ENCODE measurements at regions not wholly inside any gene's neighbourhood (a gene's known extent, or its start where the extent isn't known, plus 50 kb on each side); places are given as distances from the start of the nearest gene placed in this dataset.
"Not testable (repeated sequence)": the region's sequence is repeated elsewhere in the genome, so short reads cannot be mapped to it uniquely, and the experiment has no call there.

GRCh38 chr10:109664554-109664953 lies 258.8 kb downstream of the XPNPEP1 start:
- Histone ChIP-seq H3K79me2 (ENCODE audit: insufficient read depth, low read depth) (no peaks in the 10 kb centered on the region), H2AFZ (ENCODE audit: low read depth) (no peak overlapping the region), H3K27ac (no peak overlapping the region), H3K36me3 (ENCODE audit: insufficient read depth) (no peaks in the 10 kb centered on the region), H3K4me1 (ENCODE audit: low read depth, poor library complexity, severe bottlenecking) (no peaks in the 10 kb centered on the region), H3K4me3 (IDR thresholded peaks at IDR 0.05; ENCODE audit: insufficient read depth, low read depth, low read length) (no peak overlapping the region), H3K9ac (no peak overlapping the region), H3K4me2 (no peak overlapping the region), H3K27me3 (ENCODE audit: insufficient read depth, low read depth) (no peaks in the 10 kb centered on the region), H4K20me1 (ENCODE audit: insufficient read depth) (no peaks in the 10 kb centered on the region)
- TF ChIP-seq CTCF (conservative IDR thresholded peaks at IDR 0.05; ENCODE audit: low read depth, low read length), result no peak

DNA sequence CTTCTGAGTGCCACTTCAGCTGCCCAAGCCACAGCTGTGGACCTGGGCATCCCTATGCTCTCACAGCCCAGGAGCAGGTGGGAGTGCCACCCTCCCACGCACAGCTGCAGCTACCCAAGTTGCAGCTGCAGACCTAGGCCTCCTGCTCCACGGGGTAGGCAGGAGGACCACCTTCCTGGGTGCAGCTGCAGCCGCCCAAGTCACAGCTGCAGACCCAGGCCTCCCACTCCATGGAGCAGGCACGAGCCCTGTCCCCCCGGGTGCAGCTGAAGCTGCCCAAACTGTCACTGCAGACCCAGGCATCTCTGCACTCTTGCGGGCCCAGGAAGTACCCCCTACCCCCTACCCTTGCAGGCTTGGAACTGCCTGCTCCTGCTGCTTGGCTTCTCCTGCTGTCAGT lies 260.2 kb downstream of the XPNPEP1 start:
- Histone ChIP-seq H3K9ac (no peak overlapping the region), H3K36me3 (ENCODE audit: insufficient read depth) (no peaks in the 10 kb centered on the region), H3K4me1 (ENCODE audit: low read depth, poor library complexity, severe bottlenecking) (no peaks in the 10 kb centered on the region), H3K4me2 (no peak overlapping the region), H2AFZ (ENCODE audit: low read depth) (no peak overlapping the region), H3K79me2 (ENCODE audit: insufficient read depth, low read depth) (no peaks in the 10 kb centered on the region), H4K20me1 (ENCODE audit: insufficient read depth) (no peaks in the 10 kb centered on the region), H3K4me3 (IDR thresholded peaks at IDR 0.05; ENCODE audit: insufficient read depth, low read depth, low read length) (no peak overlapping the region), H3K27ac (no peak overlapping the region), H3K27me3 (ENCODE audit: insufficient read depth, low read depth) (no peaks in the 10 kb centered on the region)
- no peak for TF ChIP-seq CTCF (conservative IDR thresholded peaks at IDR 0.05; ENCODE audit: low read depth, low read length)

DNA sequence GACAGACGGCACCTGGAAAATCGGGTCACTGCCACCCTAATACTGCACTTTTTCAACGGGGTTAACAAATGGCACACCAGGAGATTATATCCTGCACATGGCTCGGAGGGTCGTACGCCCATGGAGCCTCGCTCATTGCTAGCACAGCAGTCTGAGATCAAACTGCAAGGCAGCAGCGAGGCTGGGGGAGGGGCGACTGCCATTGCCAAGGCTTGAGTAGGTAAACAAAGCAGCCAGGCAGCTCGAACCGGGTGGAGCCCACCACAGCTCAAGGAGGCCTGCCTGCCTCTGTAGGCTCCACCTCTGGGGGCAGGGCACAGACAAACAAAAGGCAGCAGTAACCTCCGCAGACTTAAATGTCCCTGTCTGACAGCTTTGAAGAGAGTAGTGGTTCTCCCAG lies 270.7 kb downstream of the XPNPEP1 start:
- not testable (repeated sequence) for H3K4me2 ChIP-seq; H3K9ac ChIP-seq; H2AFZ ChIP-seq (ENCODE audit: low read depth); H3K27ac ChIP-seq; H3K79me2 ChIP-seq (ENCODE audit: insufficient read depth, low read depth); H4K20me1 ChIP-seq (ENCODE audit: insufficient read depth); H3K4me1 ChIP-seq (ENCODE audit: low read depth, poor library complexity, severe bottlenecking); H3K36me3 ChIP-seq (ENCODE audit: insufficient read depth); H3K4me3 ChIP-seq (IDR thresholded peaks at IDR 0.05; ENCODE audit: insufficient read depth, low read depth, low read length); H3K27me3 ChIP-seq (ENCODE audit: insufficient read depth, low read depth)

- no peak overlapping the region for H3K9ac ChIP-seq
These were observed 273.1 kb downstream of the XPNPEP1 start for GRCh38 chr10:109650228-109650627.

DNA sequence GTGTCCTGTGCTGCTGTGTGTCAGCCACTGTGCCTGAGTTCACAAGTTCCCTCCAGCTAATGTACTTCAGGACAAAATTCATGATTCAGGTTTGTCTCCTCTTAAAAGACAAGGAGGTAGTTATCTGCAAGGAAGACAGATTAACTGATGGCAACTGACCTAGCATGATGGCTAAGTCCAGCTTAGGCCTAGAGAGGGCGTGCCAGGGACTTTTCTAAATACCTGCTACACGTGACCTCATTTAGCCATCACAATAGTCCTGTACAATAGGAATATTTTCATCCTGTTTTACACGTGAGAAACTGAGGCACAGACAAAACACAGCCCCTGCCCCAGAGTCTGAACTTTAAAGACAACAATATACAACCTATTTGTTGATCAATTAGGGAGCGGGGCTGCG lies 275.7 kb downstream of the XPNPEP1 start:
- Histone ChIP-seq H4K20me1 (ENCODE audit: insufficient read depth) (no peaks in the 10 kb centered on the region), H3K36me3 (ENCODE audit: insufficient read depth) (no peaks in the 10 kb centered on the region), H3K4me1 (ENCODE audit: low read depth, poor library complexity, severe bottlenecking) (no peaks in the 10 kb centered on the region), H2AFZ (ENCODE audit: low read depth) (no peak overlapping the region), H3K9ac (no peak overlapping the region), H3K27ac (no peak overlapping the region), H3K4me3 (IDR thresholded peaks at IDR 0.05; ENCODE audit: insufficient read depth, low read depth, low read length) (no peak overlapping the region), H3K27me3 (ENCODE audit: insufficient read depth, low read depth) (no peaks in the 10 kb centered on the region), H3K79me2 (ENCODE audit: insufficient read depth, low read depth) (no peaks in the 10 kb centered on the region), H3K4me2 (no peak overlapping the region)
- TF ChIP-seq CTCF (conservative IDR thresholded peaks at IDR 0.05; ENCODE audit: low read depth, low read length), result no peak

More at GRCh38 chr10:109650228-109650627, 273.1 kb downstream of the XPNPEP1 start:
- Histone ChIP-seq H3K4me2 (no peak overlapping the region), H3K4me1 (ENCODE audit: low read depth, poor library complexity, severe bottlenecking) (no peaks in the 10 kb centered on the region), H3K79me2 (ENCODE audit: insufficient read depth, low read depth) (no peaks in the 10 kb centered on the region), H2AFZ (ENCODE audit: low read depth) (no peak overlapping the region), H3K27me3 (ENCODE audit: insufficient read depth, low read depth) (no peaks in the 10 kb centered on the region), H3K4me3 (IDR thresholded peaks at IDR 0.05; ENCODE audit: insufficient read depth, low read depth, low read length) (no peak overlapping the region), H3K36me3 (ENCODE audit: insufficient read depth) (no peaks in the 10 kb centered on the region), H4K20me1 (ENCODE audit: insufficient read depth) (no peaks in the 10 kb centered on the region), H3K27ac (no peak overlapping the region)
- no peak for TF ChIP-seq CTCF (conservative IDR thresholded peaks at IDR 0.05; ENCODE audit: low read depth, low read length)

All from KMS-11 (cell line).